GM21529 (cell line): ENCODE measurements at regions not wholly inside any gene's neighbourhood (a gene's known extent, or its start where the extent isn't known, plus 50 kb on each side); places are given as distances from the start of the nearest gene placed in this dataset.

ENCODE experiments used
- ATAC-seq: cut with Tn5 transposase; IDR thresholded peaks from one replicate; pipeline ENCODE4 v1.9.1; 2021; ENCODE audit not compliant: unreplicated experiment

- ATAC-seq = no peak
Observed at GRCh38 chr14:84767434-84767833, 762.5 kb upstream of the FLRT2 start.

DNA sequence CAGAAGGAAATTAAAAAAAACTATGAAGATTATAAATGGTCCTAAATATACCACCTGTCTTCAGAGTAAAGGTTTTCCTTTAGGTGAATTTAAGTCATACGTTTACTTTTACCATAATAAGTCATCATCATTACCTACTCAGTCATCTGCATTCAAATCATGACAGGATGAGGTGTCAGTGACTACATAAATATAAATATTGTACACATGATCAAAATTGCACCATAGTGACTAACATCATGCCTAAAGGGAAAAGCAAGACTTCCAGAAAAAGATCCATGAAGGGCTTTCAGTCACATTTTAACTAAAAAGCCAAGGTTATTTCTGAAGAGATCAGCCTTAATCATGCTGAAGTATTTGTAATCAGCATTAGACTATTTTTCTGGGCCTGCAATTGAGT is 759.9 kb upstream of the FLRT2 start:
- ATAC-seq = no peak

GRCh38 chr14:84777356-84777755 is 752.6 kb upstream of the FLRT2 start:
- ATAC-seq = no peak

- no peak for ATAC-seq
Observed at GRCh38 chr14:84782902-84783301, 747.0 kb upstream of the FLRT2 start.

DNA sequence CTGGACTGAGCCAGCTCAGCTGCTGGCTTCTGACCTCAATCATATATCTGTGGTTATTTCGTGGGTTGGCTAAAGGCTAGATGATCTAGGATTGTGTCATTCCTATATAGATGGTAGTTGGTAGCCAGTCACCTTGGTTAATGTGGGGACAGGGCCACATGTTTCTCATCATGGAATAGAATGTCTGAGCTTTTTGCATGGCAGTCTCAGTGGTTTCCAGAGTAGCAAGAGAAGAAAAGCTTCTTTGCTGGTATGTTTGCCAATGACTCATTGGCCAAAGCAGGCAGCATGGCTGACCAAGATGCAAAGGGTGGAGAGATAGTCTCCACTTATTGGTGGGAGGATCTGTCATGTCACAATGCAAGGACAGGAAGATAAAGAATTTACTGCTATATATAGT is 746.4 kb upstream of the FLRT2 start:
- no peak for ATAC-seq

- ATAC-seq = no peak
Observed at GRCh38 chr14:84785996-84786395, 743.9 kb upstream of the FLRT2 start.

GRCh38 chr14:84789012-84789411 is 740.9 kb upstream of the FLRT2 start:
- no peak for ATAC-seq

DNA sequence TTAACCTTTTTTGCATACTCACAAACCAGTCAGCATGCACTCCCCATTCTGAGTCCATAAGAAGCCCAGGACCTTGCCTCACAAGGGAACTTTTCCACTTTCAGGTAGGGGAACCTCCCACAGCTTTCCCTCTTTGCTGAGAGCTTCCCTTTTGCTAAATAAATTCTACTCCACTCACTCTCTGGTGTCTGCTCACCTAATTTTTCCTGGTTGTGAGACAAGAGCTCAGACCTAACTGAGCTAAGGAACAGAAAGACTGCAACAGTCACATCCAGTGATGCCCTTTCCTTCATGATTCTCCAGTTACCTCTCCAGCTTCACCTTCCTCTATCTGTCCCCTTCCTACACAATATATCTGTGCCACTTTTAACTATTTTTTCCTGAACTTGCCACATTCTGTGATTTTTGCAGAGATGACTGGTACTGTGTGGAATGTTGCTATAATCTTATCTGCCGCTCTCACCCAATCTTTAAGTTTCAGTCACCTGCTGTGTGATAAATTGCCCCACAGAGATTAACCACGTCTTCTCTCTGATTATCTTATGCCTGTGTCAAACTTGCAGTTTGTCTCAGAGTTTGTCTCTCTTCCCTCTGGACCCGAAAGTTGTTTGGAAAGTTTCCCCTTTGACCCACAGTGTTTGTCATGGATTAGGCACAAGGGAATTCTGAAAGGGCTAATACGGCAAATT is 737.1 kb upstream of the FLRT2 start:
- no peak for ATAC-seq

GRCh38 chr14:84797326-84797725 is 732.6 kb upstream of the FLRT2 start:
- no peak for ATAC-seq

DNA sequence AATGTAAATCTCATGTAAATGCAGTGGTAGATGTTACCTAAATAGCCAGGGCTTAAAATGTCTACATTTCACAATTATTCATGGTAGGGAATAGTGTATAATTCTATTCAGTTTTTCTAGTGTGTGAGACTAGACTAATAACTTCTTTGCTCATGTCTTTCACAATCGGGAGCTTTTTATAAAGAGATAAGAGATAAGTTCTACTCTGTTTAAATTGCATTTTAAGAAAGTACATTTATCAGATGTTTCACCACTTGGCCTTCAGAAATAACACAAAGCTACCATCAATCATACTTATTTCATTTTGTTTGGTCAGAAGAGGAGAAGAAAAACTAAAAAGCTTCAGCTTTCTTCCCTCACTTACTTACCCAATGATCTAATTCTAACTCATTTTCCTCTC is 725.5 kb upstream of the FLRT2 start:
- ATAC-seq = no peak

- no peak for ATAC-seq
Observed at GRCh38 chr14:84804895-84805294, 725.0 kb upstream of the FLRT2 start.

- no peak for ATAC-seq
Observed at GRCh38 chr14:84806181-84806580, 723.8 kb upstream of the FLRT2 start.

DNA sequence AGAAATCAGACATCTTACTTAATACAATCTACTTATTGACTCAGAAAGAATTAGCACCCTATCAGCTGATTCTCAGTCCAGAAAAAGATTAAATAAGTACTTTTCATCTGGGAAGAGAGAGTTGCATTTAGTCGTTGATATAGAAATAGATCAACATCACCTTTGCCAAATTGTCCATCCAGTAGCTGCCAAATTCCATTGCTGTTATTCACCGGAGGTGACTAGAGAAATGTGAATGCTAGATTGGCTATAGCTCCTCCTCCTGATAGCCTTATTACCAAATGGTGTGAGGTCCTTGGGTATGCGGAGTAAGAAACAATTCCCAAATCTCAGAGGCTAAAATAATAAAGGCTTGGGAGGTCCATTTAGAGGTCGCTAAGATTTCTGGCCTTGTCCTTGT is 723.3 kb upstream of the FLRT2 start:
- no peak for ATAC-seq

- no peak for ATAC-seq
Observed at GRCh38 chr14:84807673-84808072, 722.3 kb upstream of the FLRT2 start.

DNA sequence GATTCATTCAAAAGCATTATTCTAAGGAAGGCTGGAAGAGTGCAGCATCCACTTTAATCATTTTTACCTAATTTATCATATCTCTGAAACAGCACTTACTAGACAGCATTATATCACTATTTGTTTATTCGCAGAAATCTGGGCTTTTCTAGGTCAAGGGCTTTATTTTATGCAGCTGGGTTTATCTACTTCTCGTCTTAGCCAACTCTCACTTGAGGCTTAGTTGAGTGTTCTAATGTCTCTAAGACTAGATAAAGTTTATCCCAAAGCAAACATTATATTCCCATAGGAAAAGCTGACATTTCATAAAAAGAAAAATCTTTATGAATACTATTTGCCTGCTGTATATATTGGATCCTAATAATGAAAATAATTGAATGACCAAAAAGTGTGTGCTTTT is 720.8 kb upstream of the FLRT2 start:
- no peak for ATAC-seq

DNA sequence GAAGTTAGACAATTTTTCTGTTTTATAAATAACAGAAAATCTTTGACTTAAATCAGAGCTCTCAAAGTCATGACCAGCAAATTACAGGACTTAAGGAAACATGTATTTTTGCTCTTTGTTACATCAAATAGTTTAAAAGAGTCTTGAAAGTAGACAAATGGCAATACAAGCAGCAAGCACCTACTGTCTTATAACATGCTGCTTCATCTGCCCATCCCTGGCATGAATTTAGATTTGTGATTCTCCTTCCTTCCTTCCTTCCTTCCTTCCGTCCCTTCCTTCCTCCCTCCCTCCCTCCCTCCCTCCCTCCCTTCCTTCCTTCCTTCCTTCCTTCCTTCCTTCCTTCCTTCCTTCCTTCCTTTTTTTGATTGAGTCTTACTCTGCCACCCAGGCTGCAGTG is 715.6 kb upstream of the FLRT2 start:
- no peak for ATAC-seq

GRCh38 chr14:84819528-84819927 is 710.4 kb upstream of the FLRT2 start:
- ATAC-seq = no peak

DNA sequence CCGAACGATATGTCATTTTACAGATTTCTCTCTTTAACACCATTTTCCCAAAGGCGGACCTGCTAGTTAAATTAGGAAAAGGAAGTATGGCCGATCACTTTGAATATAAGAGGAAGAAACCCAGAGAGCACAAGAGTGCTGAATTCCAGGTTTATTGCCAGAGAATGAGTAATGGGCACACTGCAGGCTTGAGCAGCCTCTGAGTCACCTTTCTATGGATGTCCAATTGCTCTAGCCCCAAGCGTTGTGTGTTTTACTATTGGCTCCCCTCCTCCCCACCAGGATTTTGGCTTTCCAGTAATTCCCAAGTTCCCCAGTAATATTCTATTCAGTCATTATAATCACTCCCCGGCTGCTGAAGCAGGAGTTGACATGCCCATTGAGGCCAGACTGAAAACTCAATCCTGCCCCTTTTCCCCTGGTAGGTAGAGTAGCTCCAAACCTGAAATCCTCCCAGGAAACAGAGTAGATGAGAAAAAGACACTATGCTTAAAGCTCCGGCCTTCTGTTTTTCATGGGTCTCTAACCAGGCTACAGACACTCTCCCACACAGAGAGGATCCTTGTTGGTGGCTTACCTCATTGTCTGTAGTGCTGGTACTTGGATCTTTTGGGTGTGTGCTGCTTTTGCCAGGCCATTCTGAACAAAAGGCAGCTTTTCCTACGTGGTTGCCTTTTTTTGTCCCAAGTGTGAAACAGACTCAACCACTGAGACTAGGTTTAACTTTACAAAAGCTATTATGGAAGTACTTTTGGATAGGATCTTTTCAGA is 704.3 kb upstream of the FLRT2 start:
- ATAC-seq = no peak

GRCh38 chr14:84826294-84826693 is 703.6 kb upstream of the FLRT2 start:
- ATAC-seq = no peak

GRCh38 chr14:84850595-84850994 is 679.3 kb upstream of the FLRT2 start:
- ATAC-seq = no peak

DNA sequence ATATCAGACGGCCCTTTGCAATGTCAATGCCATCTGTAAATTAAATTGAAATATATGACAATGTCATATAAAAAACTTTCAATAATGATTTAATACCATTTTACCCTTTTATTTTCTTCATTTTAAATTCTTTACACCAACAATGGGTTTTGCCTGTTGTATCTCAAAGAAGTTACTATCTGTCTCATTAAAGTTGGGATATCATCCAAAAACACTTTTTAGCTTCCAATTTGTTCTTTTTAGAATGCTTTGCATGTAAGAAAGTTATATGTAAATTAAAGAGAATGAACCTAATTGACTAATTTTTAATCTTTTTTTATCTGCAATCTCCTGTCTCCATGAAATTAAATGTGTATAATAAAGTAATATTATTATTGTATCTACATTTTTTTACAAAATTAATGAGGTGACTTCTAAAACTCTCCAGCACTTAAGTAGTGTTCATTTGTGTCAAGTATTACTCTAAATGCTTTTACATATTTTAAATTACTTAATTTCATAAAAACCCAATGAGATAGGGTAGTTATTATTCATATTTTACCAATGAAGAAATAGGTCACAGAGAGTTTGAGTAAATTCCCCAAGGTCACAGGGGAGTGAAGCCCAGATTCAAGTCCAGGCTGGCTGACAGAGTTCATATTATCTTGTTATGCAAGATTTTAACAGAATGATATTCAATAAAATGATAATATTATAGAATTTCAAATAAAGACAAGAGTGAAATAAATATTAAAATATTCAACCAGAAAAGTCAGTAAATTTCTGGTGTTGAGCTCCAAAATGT is 673.0 kb upstream of the FLRT2 start:
- ATAC-seq = no peak

- no peak for ATAC-seq
Observed at GRCh38 chr14:84857571-84857970, 672.4 kb upstream of the FLRT2 start.
